Small intestine (tissue), 7 donors: ENCODE measurements at regions not wholly inside any gene's neighbourhood (a gene's known extent, or its start where the extent isn't known, plus 50 kb on each side); places are given as distances from the start of the nearest gene placed in this dataset.

Experiments used
- DNase-seq, 2 donors: peaks; one replicate each; pipeline versions ENCODE4 v3.0.0 to v3.0.0-alpha.2; 2013
- FAIRE-seq: peaks from 2 replicates; lab custom pipeline; 2012; peaks lifted over from hg19 to GRCh38; lab: Jason Lieb, UNC
- H3K27ac ChIP-seq, 3 donors: one replicate each; pipeline ENCODE4 v1.5.1; 2013; ENCODE audit warnings: low read length in 2 of 3, mild to moderate bottlenecking in 2 of 3, control low read depth in 1 of 3, inconsistent platforms in 1 of 3, low read depth in 1 of 3, moderate library complexity in 1 of 3
- H3K27me3 ChIP-seq, 3 donors: one replicate each; pipeline ENCODE4 v1.6.1; 2013; ENCODE audit warnings: low read length in 3 of 3, inconsistent platforms in 1 of 3; ENCODE audit not compliant: control insufficient read depth in 3 of 3, insufficient read depth in 3 of 3
- H3K36me3 ChIP-seq, 3 donors: one replicate each; pipeline ENCODE4 v1.6.1; 2013; ENCODE audit warnings: low read length in 3 of 3, inconsistent platforms in 1 of 3, low read depth in 1 of 3, mild to moderate bottlenecking in 1 of 3, moderate library complexity in 1 of 3; ENCODE audit not compliant: control insufficient read depth in 3 of 3, insufficient read depth in 2 of 3
- H3K4me1 ChIP-seq, 3 donors: one replicate each; pipeline ENCODE4 v1.6.1; 2013; ENCODE audit warnings: low read length in 2 of 3, inconsistent platforms in 1 of 3, low read depth in 1 of 3, mild to moderate bottlenecking in 1 of 3, moderate library complexity in 1 of 3; ENCODE audit not compliant: control insufficient read depth in 3 of 3, insufficient read depth in 2 of 3
- H3K4me3 ChIP-seq, 3 donors: one replicate each; pipeline ENCODE4 v1.5.1; 2013; ENCODE audit warnings: low read length in 3 of 3, control low read depth in 1 of 3, inconsistent platforms in 1 of 3, low read depth in 1 of 3, mild to moderate bottlenecking in 1 of 3, moderate library complexity in 1 of 3
- H3K9me3 ChIP-seq, 2 donors: one replicate each; pipeline ENCODE4 v1.6.1; 2013; ENCODE audit warnings: low read depth in 1 of 2, low read length in 1 of 2; ENCODE audit not compliant: control insufficient read depth in 2 of 2, insufficient read depth in 1 of 2
- WGBS, 3 donors: extraction: QIAGEN DNeasy Blood & Tissue Kit; methylation state at CpG; one replicate each; pipeline ENCODE4 v1.1.7; 2013; 5-methylcytosine and 5-hydroxymethylcytosine counted together
- donor health status: healthy with polysubstance abuse.
- donor health status: control.
- donor health status: control.
- donor health status: Bipolar disorder and iron deficiency.
- donor health status: healthy.

- WGBS, 3 donors = 63 to 74% (median 70%) methylated on average over 17 of the region's 17 CpGs
- DNase-seq = no peak
These were observed 347.7 kb downstream of the GLRX3 start for GRCh38 chr10:130483691-130484467.

DNA sequence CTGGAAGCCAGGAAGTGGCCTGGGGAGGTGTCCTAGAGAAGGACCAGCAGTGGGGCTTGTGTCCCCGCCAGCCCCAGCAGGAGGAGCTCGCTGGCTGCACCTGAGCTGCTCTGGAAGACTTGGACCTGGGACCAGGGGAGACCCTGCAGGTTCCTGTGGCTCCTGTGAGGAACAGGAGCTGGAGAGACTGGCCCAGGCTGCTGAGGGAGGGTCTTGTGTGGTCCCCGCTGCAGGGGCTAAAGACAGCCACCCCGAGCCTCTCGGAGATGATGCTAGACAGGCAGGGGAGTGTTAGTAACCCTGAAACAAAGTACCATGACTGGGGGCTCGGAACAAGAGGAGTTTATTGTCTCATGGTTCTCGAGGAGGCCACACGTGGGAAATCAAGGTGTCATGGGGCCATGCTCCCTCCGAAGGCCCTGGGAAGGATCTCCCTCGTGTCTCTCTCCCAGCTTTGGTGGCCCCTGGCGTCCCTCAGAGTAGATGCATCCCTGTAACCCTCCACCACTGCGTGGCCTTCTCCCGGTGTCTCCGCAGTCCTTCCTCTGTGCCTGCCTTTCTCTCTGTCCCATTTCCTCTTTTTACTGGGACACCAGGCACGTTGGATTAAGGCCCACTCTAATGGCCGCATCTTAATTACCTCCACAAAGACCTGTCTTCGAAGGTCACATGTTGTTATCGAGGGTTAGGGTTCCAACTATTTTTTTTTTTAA is 348.4 kb downstream of the GLRX3 start:
- Histone ChIP-seq H3K27me3 (no peaks in the 10 kb centered on the region), H3K9me3 (no peaks in the 10 kb centered on the region), H3K27ac (no peak overlapping the region), H3K4me1 (peaks cover 0 to 17% (median 0%) of the 10 kb centered on the region in 3 donors), H3K4me3 (no peak overlapping the region), H3K36me3 (no peaks in the 10 kb centered on the region)
- 69 to 79% (median 74%) methylated on average over 18 of the region's 18 CpGs for WGBS, 3 donors
- FAIRE-seq = no peak
- peak in 1 of 2 donors; percentile 13 for DNase-seq

More at GRCh38 chr10:130483691-130484467, 347.7 kb downstream of the GLRX3 start:
- H3K9me3 ChIP-seq = no peaks in the 10 kb centered on the region
- no peak for FAIRE-seq
- no peaks in the 10 kb centered on the region for H3K27me3 ChIP-seq
- peaks cover 0 to 12% (median 0%) of the 10 kb centered on the region in 3 donors for H3K4me1 ChIP-seq
- H3K4me3 ChIP-seq = no peak overlapping the region
- H3K27ac ChIP-seq = no peak overlapping the region
- no peaks in the 10 kb centered on the region for H3K36me3 ChIP-seq

GRCh38 chr10:130485236-130485957 is 349.2 kb downstream of the GLRX3 start:
- H3K4me1 ChIP-seq = peaks cover 0 to 24% (median 0%) of the 10 kb centered on the region in 3 donors
- WGBS, 3 donors = 82 to 87% (median 86%) methylated on average over 25 to 27 of the region's 27 CpGs
- H3K27me3 ChIP-seq = no peaks in the 10 kb centered on the region
- H3K4me3 ChIP-seq = no peak overlapping the region
- H3K27ac ChIP-seq = no peak overlapping the region
- H3K9me3 ChIP-seq = no peaks in the 10 kb centered on the region
- H3K36me3 ChIP-seq = no peaks in the 10 kb centered on the region
- no peak for DNase-seq
- no peak for FAIRE-seq

GRCh38 chr10:130485958-130486895 is 350.0 kb downstream of the GLRX3 start:
- no peak overlapping the region for H3K4me3 ChIP-seq
- H3K4me1 ChIP-seq = peaks cover 0 to 26% (median 0%) of the 10 kb centered on the region in 3 donors
- DNase-seq (peak in 1 of 2 donors; percentile 38), FAIRE-seq (no peak)
- H3K9me3 ChIP-seq = no peaks in the 10 kb centered on the region
- 82 to 89% (median 86%) methylated on average over 28 to 29 of the region's 29 CpGs for WGBS, 3 donors
- no peaks in the 10 kb centered on the region for H3K36me3 ChIP-seq
- no peak overlapping the region for H3K27ac ChIP-seq
- no peaks in the 10 kb centered on the region for H3K27me3 ChIP-seq

DNA sequence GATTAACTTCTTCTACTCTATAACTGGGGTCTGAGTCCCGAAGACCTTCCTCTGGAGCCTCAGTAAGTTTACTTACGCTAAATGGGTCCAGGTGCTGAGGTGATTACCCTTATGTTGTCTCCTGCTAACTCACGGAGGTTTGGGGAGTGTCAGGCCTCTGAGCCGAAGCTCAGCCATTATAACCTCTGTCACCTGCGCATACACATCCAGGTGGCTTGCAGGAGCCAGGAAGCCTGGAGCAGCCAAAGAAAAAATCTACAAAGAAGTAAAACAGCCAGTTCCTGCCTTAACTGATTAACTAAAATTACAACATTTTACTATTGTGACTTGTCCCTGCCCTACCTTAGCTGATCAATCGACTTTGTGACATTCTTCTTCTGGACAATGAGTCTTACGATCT is 350.7 kb downstream of the GLRX3 start:
- peaks cover 0 to 26% (median 0%) of the 10 kb centered on the region in 3 donors for H3K4me1 ChIP-seq
- WGBS, 3 donors = 69 to 78% (median 70%) methylated on average over 7 of the region's 7 CpGs
- H3K4me3 ChIP-seq = no peak overlapping the region
- DNase-seq (peak in 1 of 2 donors; percentile 59), FAIRE-seq (no peak)
- H3K36me3 ChIP-seq = no peaks in the 10 kb centered on the region
- H3K27me3 ChIP-seq = no peaks in the 10 kb centered on the region
- H3K27ac ChIP-seq = no peak overlapping the region
- no peaks in the 10 kb centered on the region for H3K9me3 ChIP-seq

DNA sequence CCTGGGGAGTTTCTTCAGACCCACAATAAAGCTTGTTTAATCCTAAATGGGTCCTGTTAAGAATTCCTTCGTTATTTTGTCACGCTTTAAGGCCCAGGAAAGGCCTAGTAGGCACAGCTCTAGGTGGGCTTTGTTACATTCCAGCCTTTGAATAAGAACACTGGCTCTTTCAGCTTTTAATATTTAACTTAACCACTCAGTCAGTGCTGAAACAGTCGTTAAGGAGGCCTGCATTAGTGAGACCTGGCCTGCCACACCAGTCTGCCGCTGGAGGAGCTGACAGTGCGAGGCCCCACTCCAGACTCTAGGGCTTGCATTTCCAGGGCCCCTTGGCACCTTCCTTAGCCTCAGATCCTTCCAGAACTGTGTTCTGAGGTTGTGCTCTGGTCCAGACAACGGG is 351.4 kb downstream of the GLRX3 start:
- H3K4me1 ChIP-seq = peaks cover 0 to 26% (median 0%) of the 10 kb centered on the region in 3 donors
- no peak overlapping the region for H3K4me3 ChIP-seq
- H3K27me3 ChIP-seq = no peaks in the 10 kb centered on the region
- FAIRE-seq (no peak), DNase-seq (peak in 1 of 2 donors; percentile 50)
- no peaks in the 10 kb centered on the region for H3K36me3 ChIP-seq
- WGBS, 3 donors = 57 to 64% (median 60%) methylated on average over 6 of the region's 6 CpGs
- no peaks in the 10 kb centered on the region for H3K9me3 ChIP-seq
- H3K27ac ChIP-seq = peak overlapping the region in 1 of 3 donors; percentile 53

DNA sequence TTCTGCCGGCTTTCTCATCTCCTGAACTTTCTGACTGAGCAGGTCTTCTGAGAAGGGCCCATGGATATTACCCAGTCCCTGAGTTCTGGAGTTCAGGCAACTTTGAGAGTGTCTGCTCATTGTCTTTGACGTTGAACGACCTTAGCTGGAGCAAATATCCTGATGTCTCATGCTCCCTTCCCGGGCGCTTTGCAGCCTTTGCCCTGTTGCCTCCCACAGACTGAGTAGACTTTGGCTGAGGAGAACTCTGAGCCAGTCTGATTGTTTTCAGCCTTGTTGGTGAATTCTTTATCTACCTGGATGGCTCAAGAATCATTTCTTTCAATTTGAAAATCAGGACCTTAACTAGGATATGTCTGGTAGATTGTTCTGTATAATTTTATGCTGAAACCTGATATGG is 353.7 kb downstream of the GLRX3 start:
- FAIRE-seq (no peak), DNase-seq (peak; percentile 1 to 83)
- 32 to 59% (median 36%) methylated on average over 5 of the region's 5 CpGs for WGBS, 3 donors
- Histone ChIP-seq H3K4me1 (peaks cover 0 to 26% (median 0%) of the 10 kb centered on the region in 3 donors), H3K27ac (peak overlapping the region in 1 of 3 donors; percentile 71), H3K27me3 (no peaks in the 10 kb centered on the region), H3K9me3 (no peaks in the 10 kb centered on the region), H3K4me3 (no peak overlapping the region), H3K36me3 (no peaks in the 10 kb centered on the region)
